Activated naive CD8-positive, alpha-beta T cell treated with anti-CD3 and anti-CD28 coated beads for 36 hours (primary cell): ENCODE measurements at regions not wholly inside any gene's neighbourhood (a gene's known extent, or its start where the extent isn't known, plus 50 kb on each side); places are given as distances from the start of the nearest gene placed in this dataset.

Source experiments
- DNase-seq: peaks from one replicate; pipeline ENCODE4 v3.0.0; 2021
- H3K27ac Mint-ChIP-seq: one replicate; pipeline ENCODE4 v1.8.0; 2022; ENCODE audit warnings: mild to moderate bottlenecking, moderate library complexity, mixed read lengths
- H3K27me3 Mint-ChIP-seq: one replicate; pipeline ENCODE4 v1.8.0; 2022; ENCODE audit warnings: mild to moderate bottlenecking, mixed read lengths
- H3K36me3 Mint-ChIP-seq: one replicate; pipeline ENCODE4 v1.8.0; 2021; ENCODE audit warnings: mild to moderate bottlenecking, mixed read lengths
- H3K4me1 Mint-ChIP-seq: one replicate; pipeline ENCODE4 v1.8.0; 2021; ENCODE audit warnings: mixed read lengths
- H3K4me3 Mint-ChIP-seq: one replicate; pipeline ENCODE4 v1.8.0; 2022; ENCODE audit warnings: mild to moderate bottlenecking, moderate library complexity, mixed read lengths
- H3K9me3 Mint-ChIP-seq: one replicate; pipeline ENCODE4 v1.8.0; 2022; ENCODE audit warnings: mixed read lengths

DNA sequence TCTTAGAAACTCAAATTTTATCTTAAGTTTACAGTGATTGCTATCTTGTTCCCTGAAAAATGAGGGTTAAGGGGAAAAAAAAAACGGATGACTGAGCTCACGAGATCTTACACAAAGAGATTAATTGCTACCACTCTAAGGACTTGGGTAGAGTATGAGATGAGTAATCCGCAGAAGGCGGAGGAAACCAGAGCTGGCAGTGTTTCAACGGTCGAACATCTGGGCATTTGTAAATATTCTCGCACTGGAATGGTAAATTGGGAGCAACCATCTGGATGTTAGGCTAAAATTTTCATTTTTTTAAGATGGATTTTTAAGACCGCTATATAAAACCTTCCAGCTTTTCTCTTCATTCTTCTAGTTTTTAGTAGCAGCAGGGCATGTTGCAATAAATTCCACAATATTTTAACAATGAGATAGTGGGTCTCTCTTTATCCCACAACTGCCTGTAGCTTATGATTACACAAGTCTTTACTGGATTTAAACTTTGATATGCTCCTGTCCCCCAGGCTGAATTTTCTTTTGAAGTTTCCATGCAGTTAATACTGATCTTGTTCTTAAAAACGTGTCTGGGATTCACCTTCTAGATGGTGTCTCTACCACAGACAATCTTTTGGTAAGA is 1324.1 kb downstream of the AACS start:
- H3K27me3 Mint-ChIP-seq: no peaks in the 10 kb centered on the region
- peaks cover 5% of the 10 kb centered on the region for H3K9me3 Mint-ChIP-seq
- H3K4me3 Mint-ChIP-seq: no peak overlapping the region
- no peak for DNase-seq
- no peaks in the 10 kb centered on the region for H3K36me3 Mint-ChIP-seq
- no peaks in the 10 kb centered on the region for H3K4me1 Mint-ChIP-seq
- no peak overlapping the region for H3K27ac Mint-ChIP-seq

DNA sequence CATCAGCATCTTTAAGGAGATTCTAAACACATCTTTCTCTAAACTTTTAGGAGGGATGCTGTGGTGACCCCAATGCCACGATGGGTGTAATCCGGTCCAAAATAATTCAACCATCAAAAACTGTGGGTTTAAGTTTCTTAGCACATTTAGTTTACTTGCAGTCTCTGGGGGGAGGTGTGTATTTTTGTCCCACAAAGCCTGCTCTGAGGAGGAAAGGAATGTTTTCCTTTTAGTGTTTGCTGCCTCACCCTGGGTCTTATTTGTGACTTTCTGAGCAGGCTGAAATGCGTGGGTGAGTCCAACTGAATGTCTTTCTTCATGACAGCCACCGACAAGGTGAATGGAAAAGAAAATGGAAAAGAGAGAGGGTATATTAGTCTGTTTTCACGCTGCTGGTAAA is 1324.7 kb downstream of the AACS start:
- Mint-ChIP-seq H3K4me3 (no peak overlapping the region), H3K27me3 (no peaks in the 10 kb centered on the region), H3K9me3 (peaks cover 5% of the 10 kb centered on the region), H3K36me3 (no peaks in the 10 kb centered on the region), H3K27ac (no peak overlapping the region), H3K4me1 (no peaks in the 10 kb centered on the region)
- DNase-seq: no peak

DNA sequence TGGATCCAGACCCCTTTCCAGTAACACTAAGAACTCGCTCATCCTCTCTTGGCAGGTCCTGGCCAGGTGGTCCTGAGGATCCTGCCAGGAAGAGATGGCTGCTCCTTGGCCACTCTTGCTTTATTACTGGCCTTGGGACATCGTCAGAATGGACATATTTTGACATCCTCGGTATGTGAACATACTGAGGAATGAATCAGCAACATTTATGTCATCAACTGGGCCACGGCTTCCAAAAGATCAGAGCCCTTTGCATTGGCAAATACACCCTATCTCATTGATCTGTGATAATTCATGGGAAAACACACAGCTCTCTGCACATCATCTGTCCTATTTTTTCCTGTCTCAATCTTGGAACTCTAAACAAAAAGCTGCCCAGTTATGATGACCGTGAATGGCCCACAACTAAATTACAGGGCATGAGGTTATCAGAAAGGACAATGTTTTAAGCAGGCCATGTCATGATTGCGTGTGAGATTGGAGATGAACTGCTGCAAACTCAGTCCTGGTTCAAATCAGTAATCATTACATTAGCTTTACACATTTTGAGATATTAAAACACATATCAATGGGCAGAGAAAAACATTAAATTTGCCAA is 1325.8 kb downstream of the AACS start:
- no peak overlapping the region for H3K27ac Mint-ChIP-seq
- DNase-seq: no peak
- peaks cover 5% of the 10 kb centered on the region for H3K9me3 Mint-ChIP-seq
- H3K36me3 Mint-ChIP-seq: no peaks in the 10 kb centered on the region
- H3K27me3 Mint-ChIP-seq: no peaks in the 10 kb centered on the region
- H3K4me1 Mint-ChIP-seq: no peaks in the 10 kb centered on the region
- no peak overlapping the region for H3K4me3 Mint-ChIP-seq

DNA sequence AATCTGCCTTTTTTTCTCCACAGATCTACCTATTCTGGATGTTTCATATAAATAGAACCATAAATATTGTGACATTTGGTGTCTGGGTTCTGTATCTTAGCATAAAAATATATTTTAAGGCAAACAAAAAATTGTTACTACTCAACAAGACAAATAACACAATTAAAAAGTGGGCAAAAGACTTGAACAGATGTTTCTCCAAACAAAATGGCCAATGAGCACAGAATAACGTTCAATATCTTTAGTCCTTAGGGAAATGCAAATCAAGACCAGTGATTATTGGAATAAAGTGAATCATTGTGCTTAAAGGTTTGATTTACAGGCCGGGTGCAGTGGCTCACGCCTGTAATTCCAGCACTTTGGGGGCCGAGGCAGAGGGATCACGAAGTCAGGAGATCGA is 1331.3 kb downstream of the AACS start:
- Mint-ChIP-seq H3K4me1 (no peaks in the 10 kb centered on the region), H3K27me3 (no peaks in the 10 kb centered on the region)

DNA sequence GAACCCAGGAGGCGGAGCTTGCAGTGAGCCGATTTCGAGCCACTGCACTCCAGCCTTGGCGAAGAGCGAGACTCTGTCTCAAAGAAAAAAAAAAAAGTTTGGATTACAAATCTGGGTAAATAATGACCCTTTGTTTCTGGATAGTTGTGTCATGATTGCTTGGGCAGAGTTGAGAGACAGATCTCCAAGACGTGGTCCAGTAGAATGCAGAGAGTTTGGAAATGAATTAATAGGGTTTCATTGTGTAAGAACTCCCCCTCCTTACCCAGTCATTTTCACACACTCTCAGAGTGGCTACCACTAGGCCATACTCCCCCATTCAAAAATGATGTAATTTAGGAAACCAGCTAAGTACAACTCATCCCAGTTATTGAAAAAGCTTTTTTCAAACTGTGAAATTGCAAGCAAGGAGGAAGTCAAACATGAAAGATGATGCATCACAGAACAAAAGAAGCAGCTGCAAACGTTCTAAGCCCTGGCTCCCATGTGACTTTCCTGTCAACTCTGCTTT is 1331.9 kb downstream of the AACS start:
- Mint-ChIP-seq H3K4me3 (no peak overlapping the region), H3K27me3 (no peaks in the 10 kb centered on the region), H3K4me1 (no peaks in the 10 kb centered on the region), H3K36me3 (peaks cover 1% of the 10 kb centered on the region), H3K27ac (no peak overlapping the region), H3K9me3 (peaks cover 4% of the 10 kb centered on the region)
- no peak for DNase-seq

More for the DNA sequence above, 1331.3 kb downstream of the AACS start:
- Mint-ChIP-seq H3K36me3 (peaks cover 1% of the 10 kb centered on the region), H3K9me3 (peaks cover 4% of the 10 kb centered on the region), H3K27ac (no peak overlapping the region), H3K4me3 (no peak overlapping the region)
- no peak for DNase-seq

DNA sequence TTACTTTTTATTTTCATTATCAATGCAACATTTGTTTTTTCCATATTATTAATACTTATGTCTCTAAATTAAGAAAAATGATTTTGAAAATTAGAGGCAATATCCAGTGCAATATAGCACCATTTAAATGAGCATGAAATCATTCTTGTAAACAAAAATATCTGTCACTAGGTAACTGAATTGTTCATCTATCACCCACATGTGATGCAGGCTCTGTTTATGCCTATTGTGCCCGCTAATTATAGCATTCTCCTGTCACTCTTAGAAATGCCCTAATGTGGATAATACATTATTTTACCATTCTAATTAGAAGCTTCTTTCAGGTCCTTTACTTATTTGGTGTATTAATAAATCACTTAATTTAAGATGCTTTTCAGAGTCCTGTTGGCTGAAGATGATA is 1332.4 kb downstream of the AACS start:
- Mint-ChIP-seq H3K27me3 (no peaks in the 10 kb centered on the region), H3K36me3 (peaks cover 1% of the 10 kb centered on the region), H3K4me3 (no peak overlapping the region), H3K4me1 (no peaks in the 10 kb centered on the region), H3K9me3 (peaks cover 4% of the 10 kb centered on the region), H3K27ac (no peak overlapping the region)
- DNase-seq: no peak

DNA sequence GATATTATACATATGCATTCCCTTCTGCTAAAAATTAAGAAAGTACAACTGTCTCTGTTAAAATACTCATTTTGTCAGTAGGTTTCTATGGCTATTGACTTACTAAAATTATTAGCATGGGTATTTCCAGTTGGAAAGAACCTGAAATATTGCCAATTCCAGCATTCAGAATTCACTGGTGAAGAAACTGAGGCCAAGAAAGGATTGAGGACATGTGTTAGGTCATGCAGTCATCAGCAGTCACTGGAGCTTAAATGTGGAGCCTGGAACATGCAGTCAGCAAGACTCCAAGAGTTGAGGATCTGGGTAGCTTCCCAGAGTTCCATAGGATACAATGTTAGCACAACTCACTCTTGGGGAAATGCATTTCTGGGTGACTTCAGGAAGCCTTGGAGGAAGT is 1335.6 kb downstream of the AACS start:
- H3K9me3 Mint-ChIP-seq: peaks cover 4% of the 10 kb centered on the region
- no peak overlapping the region for H3K27ac Mint-ChIP-seq
- H3K36me3 Mint-ChIP-seq: peaks cover 1% of the 10 kb centered on the region
- DNase-seq: no peak
- no peaks in the 10 kb centered on the region for H3K4me1 Mint-ChIP-seq
- H3K4me3 Mint-ChIP-seq: no peak overlapping the region
- no peaks in the 10 kb centered on the region for H3K27me3 Mint-ChIP-seq

DNA sequence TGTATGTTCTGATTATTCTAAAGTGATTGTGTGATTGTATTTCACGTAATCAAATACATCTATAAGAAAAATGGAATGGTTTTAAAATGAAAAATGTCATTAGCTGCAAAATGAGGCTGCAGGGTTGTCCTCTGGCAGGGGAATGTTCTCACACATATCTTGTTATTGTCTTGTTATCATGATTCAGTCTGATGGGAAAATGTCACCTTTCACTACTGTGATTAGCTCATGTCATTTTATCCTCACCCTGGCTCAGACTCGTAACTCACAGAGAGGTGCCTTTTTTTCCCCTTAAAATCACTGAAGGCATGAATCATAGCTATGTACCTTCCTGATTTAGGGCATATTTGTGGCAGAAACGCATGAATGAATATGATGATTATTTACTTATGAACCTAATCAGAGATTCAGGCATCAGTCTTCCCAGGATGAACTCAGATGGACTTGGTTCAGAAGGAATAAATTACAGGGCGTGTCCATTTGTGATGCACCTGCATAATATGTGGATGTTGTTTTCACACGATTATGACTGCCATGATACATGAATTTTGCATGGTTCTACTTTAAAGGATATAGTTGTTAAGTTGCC is 1339.2 kb downstream of the AACS start:
- H3K27ac Mint-ChIP-seq: no peak overlapping the region
- H3K4me3 Mint-ChIP-seq: no peak overlapping the region
- peaks cover under 1% of the 10 kb centered on the region for H3K36me3 Mint-ChIP-seq
- no peaks in the 10 kb centered on the region for H3K27me3 Mint-ChIP-seq
- H3K9me3 Mint-ChIP-seq: peaks cover 3% of the 10 kb centered on the region
- DNase-seq: no peak
- H3K4me1 Mint-ChIP-seq: peaks cover 2% of the 10 kb centered on the region

DNA sequence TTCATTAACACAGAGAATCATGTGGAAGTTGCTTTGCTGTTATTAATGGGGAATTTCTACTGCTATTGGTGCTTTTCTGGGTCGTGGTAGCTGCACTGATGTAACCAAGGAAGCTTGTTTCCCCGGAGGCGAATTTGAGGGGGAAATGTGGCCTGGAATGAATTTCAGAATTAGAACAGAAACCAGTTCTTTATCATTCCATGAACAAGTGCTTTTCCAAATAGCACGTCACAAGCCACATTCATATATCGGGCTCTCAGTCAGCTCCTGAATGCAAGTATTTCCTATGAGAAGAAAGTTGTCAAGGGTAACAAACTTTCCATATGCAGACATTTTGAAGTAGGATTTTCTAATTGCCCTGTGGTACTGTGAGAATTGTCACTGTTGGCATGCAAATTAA is 1353.2 kb downstream of the AACS start:
- Mint-ChIP-seq H3K4me1 (no peaks in the 10 kb centered on the region), H3K36me3 (no peaks in the 10 kb centered on the region), H3K27me3 (no peaks in the 10 kb centered on the region), H3K27ac (no peak overlapping the region), H3K4me3 (no peak overlapping the region), H3K9me3 (no peaks in the 10 kb centered on the region)
- no peak for DNase-seq

DNA sequence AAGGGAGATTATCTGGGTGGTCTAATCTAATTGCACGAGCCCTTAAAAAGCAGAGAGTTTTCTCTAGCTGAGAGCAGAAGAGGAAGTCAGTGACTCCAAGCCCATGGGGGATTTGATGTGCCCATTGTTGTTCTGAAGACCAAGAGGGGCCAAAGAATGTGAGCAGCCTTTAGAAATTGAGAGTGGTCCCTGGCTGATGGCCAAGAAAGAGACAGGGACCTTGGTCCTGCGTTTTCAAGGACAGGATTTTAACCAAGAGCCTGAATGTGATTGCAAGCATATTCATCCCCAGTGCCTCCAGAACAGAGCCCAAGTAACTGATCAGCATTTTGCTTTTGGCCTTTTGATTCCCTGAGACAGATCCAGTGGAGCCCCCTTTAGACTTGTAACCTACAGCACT is 1353.9 kb downstream of the AACS start:
- Mint-ChIP-seq H3K27me3 (no peaks in the 10 kb centered on the region), H3K4me1 (no peaks in the 10 kb centered on the region), H3K36me3 (no peaks in the 10 kb centered on the region), H3K9me3 (no peaks in the 10 kb centered on the region), H3K4me3 (no peak overlapping the region), H3K27ac (no peak overlapping the region)
- DNase-seq: no peak

DNA sequence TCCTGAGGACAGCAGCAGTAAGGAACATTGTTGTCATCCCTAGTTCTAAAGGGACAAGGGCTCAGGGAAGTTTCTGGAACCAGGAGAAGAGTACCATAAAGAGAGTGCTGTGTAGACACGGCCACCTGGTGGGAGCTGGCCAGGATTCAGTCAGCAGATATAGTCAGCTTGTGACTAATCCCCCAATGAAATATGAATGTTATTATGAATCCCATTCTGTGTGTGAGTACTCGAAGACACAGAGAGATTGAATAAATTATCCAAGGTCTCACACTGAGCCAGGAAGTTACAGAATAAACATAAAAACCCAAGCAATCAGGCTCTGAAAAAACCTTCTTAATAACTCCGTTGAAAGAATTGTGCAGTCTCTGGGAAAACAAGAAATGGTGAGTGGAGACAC is 1359.5 kb downstream of the AACS start:
- H3K27me3 Mint-ChIP-seq: no peaks in the 10 kb centered on the region
- peaks cover 3% of the 10 kb centered on the region for H3K9me3 Mint-ChIP-seq
- H3K4me1 Mint-ChIP-seq: no peaks in the 10 kb centered on the region
- H3K36me3 Mint-ChIP-seq: no peaks in the 10 kb centered on the region
- no peak overlapping the region for H3K4me3 Mint-ChIP-seq
- DNase-seq: no peak
- no peak overlapping the region for H3K27ac Mint-ChIP-seq

DNA sequence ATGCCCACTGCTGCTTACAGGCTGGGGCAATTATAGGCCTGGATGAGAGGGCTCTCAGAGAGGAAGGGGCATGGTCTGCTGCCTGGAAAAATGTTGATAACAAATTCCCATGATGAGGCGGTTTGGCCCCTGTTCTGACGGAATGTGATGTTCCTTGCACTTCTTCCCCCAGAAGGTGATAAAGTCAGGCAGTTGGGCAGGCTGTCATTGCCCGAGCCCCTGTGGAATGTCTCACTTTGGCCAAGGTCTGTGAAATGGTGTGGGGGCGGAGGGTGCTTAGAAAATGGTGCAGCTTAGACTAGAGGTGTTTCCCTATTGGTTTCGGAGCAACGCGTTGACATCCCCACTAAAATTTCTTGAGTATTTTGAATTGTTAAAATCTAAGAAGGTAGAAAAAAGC is 1360.0 kb downstream of the AACS start:
- no peaks in the 10 kb centered on the region for H3K27me3 Mint-ChIP-seq
- H3K9me3 Mint-ChIP-seq: peaks cover 4% of the 10 kb centered on the region

DNA sequence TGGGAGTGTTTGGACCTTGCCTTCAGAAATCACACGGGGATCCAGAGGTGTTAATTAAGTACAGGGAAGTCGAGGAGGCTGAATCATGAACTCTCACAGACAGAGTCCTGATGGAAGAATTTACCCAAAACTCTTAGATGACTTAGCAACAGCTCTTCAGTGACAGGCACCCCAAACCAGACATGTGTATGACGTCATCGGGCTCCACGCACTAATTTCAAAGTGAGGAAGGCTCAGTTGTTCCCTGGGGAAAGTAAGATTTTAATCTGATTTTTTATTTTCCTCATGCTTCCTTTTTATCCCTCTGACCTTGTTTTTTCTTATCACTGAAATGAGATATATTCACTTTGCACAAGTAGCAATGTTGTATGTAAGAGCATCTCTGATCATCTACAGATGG is 1363.5 kb downstream of the AACS start:
- Mint-ChIP-seq H3K9me3 (peaks cover 7% of the 10 kb centered on the region), H3K27ac (no peak overlapping the region), H3K4me1 (no peaks in the 10 kb centered on the region), H3K4me3 (no peak overlapping the region), H3K36me3 (no peaks in the 10 kb centered on the region), H3K27me3 (no peaks in the 10 kb centered on the region)
- DNase-seq: no peak

More for the DNA sequence above, 1360.0 kb downstream of the AACS start:
- Mint-ChIP-seq H3K36me3 (no peaks in the 10 kb centered on the region), H3K4me1 (no peaks in the 10 kb centered on the region), H3K4me3 (no peak overlapping the region), H3K27ac (no peak overlapping the region)
- no peak for DNase-seq

DNA sequence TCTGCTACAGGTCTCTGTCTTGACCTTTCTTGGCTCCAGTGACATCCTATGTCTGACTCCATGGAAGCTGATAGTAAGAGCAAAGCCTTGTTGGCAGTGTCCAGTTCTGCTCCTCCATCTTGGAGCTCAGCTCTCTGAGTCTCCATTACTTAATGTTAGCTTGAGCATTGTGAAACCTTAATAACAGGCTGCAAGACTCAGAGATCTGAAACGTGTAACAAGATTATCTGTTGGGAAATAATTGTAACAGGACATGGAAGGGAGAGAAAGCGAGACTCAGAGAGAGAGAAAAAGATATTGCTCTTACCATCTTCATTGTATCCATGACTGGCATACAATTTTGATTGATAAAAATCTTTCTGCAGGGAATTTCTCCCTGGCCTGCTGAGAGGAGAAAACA is 1365.7 kb downstream of the AACS start:
- Mint-ChIP-seq H3K27me3 (no peaks in the 10 kb centered on the region), H3K36me3 (no peaks in the 10 kb centered on the region), H3K4me1 (no peaks in the 10 kb centered on the region)

DNA sequence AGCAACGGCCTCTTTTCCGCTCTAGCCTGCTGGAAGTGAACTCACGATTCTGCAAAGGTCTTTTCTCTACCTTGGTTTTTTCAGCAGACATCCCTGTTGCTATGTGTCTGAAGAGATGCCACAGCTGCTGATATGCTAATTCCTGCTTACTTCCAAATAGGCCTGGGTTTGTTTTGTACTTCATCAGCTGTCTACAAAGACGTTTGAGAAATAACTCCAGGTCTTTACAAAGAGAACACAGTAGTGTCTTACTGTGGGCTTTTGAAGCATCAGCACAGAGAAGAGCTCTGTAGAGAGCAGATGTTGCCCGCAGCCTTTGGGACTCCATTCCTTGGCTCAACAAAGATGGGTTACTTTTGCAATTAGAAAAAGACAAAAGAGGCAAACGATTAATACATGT is 1366.5 kb downstream of the AACS start:
- Mint-ChIP-seq H3K4me3 (no peak overlapping the region), H3K9me3 (peaks cover 7% of the 10 kb centered on the region), H3K4me1 (no peaks in the 10 kb centered on the region), H3K27ac (no peak overlapping the region), H3K27me3 (no peaks in the 10 kb centered on the region), H3K36me3 (no peaks in the 10 kb centered on the region)
- DNase-seq: no peak

More for the DNA sequence above, 1365.7 kb downstream of the AACS start:
- H3K4me3 Mint-ChIP-seq: no peak overlapping the region
- no peak overlapping the region for H3K27ac Mint-ChIP-seq
- H3K9me3 Mint-ChIP-seq: peaks cover 7% of the 10 kb centered on the region
- DNase-seq: no peak

DNA sequence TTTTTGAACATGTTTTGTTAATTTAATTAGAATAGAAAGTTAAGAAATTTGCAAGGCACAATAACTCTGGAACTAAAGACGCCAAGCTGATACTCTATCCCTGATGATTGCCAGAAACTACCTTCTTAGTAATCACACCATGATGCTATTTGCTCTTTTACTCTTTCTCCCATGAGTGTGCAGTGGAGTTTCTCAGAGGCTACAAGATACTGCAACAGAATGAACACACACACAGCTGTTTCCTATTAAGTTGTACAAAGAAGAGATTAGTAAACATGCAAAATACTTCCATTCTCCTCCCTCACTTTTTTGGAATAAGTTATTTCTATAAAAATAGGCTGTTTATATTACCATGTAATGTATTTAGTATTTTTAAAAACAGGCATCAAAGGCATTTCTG is 1367.5 kb downstream of the AACS start:
- Mint-ChIP-seq H3K9me3 (peaks cover 7% of the 10 kb centered on the region), H3K4me1 (no peaks in the 10 kb centered on the region), H3K27me3 (no peaks in the 10 kb centered on the region), H3K27ac (no peak overlapping the region), H3K36me3 (no peaks in the 10 kb centered on the region), H3K4me3 (no peak overlapping the region)
- DNase-seq: no peak
